Cardiac septum (tissue), 1 donor: ENCODE measurements at regions not wholly inside any gene's neighbourhood (a gene's known extent, or its start where the extent isn't known, plus 50 kb on each side); places are given as distances from the start of the nearest gene placed in this dataset.

Experiments used
- DNase-seq: peaks from one replicate; pipeline ENCODE4 v3.0.0-alpha.2; 2020; ENCODE audit warnings: low spot score
- intact Hi-C: fragments of 100-400 bp; cut with DNase I; formaldehyde crosslinking; loops from one replicate; pipeline ENCODE4 v1.14.0; 2022
- donor health status: DM: no; HTN: no; CAD: no.

DNA sequence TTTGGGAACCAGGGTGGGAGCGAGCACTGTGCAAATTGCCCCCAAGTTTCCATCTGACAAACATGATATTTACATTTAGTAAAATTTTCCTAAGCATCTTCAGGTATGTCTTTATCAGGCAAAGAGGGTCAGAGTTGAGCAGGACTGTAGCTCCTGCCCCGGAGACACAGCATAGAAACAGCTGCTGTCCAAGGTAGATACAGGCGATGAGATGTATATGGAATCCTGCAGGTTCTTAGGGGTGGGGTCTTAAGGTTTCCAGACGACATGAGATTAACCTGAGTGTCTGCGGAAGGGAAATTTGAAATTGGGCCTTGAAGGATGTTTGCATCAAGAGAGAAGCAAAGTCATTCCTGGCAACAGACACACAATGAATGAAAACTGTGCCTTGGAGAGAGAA lies 998.8 kb downstream of the AACS start:
- intact Hi-C loops = no loop called here
- no peak for DNase-seq

DNA sequence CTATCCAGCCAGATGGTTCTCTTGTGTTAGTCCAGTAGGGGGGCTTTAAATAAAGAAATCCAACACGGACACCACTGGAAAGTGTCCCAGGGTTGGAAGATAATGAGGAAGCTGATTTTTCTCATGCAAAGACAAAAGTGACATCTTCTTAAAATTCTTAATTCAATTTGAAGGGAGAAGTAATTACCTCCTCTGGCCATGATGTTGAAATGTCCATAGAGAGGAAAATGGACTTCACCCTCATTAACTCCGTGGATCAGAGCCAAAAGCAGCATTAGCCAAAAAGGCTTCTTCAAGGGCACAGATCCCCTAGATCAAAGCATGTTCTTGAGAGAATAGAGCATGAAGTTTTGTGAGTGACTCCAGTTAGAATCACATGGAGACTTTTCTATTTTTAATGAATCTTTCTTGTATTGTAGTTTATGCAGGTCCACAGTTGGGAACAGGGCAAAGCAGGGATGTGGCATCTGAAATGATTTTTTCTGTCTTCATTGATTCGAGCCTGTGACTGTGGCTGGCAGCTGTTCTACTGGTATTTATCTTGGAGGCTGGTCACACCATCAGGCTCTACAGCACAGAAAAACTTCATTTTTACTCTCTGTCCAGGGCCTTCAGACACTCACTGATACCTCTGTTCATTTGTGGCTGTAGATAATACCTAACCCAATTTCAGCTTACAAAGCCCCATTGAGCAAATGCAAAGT lies 1002.5 kb downstream of the AACS start:
- intact Hi-C loops = no loop called here

GRCh38 chr12:126069549-126070165 lies 1004.4 kb downstream of the AACS start:
- DNase-seq = no peak
- intact Hi-C loops = no loop called here

More for the DNA sequence above, 1002.5 kb downstream of the AACS start:
- no peak for DNase-seq

- DNase-seq = no peak
- intact Hi-C loops = no loop called here
Observed at GRCh38 chr12:126076515-126076914, 1011.3 kb downstream of the AACS start.

DNA sequence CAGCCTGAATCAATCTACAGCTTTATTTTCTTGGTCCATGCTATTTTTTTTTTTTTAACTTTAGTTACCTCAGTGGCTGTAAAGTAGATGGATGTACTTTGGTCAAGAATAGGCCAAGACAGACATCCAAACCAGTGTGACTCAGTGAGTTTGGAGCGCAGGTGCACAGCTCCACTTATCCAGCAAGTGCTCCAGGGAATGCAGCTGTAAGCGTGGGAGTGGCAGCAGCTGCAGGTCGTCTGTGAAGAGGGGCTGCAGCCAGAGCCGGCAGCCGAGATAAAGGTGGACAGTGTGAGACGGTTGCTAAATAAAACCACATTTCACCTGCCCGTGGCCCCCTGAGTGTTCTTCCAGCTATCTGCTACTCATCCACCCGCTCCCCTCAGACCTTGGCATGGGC lies 1018.7 kb downstream of the AACS start:
- no peak for DNase-seq
- intact Hi-C loops = no loop called here

GRCh38 chr12:126084480-126084879 lies 1019.2 kb downstream of the AACS start:
- intact Hi-C loops = no loop called here
- no peak for DNase-seq

GRCh38 chr12:126086242-126086641 lies 1021.0 kb downstream of the AACS start:
- intact Hi-C loops = no loop called here
- DNase-seq = no peak

DNA sequence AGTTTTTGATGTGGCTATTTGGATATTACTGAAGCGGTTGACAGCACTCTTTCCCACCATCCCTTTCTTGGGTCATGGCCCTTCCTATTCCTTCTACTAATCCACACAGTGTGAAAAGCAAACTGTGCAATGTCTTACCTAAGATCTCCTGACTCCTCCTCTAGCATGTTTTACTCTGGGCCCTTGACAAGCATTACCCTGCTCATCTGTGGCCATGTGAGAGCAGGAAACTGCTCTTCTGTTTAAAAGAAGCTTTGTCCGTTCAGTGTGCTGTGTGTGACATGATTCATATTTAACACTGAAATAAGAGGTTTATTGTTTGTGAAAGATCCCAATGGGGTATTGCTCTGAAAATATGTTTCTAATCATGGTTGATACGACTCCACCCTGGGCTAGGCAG lies 1022.5 kb downstream of the AACS start:
- no peak for DNase-seq
- intact Hi-C loops = no loop called here

GRCh38 chr12:126093908-126094307 lies 1028.7 kb downstream of the AACS start:
- no peak for DNase-seq
- intact Hi-C loops = no loop called here

DNA sequence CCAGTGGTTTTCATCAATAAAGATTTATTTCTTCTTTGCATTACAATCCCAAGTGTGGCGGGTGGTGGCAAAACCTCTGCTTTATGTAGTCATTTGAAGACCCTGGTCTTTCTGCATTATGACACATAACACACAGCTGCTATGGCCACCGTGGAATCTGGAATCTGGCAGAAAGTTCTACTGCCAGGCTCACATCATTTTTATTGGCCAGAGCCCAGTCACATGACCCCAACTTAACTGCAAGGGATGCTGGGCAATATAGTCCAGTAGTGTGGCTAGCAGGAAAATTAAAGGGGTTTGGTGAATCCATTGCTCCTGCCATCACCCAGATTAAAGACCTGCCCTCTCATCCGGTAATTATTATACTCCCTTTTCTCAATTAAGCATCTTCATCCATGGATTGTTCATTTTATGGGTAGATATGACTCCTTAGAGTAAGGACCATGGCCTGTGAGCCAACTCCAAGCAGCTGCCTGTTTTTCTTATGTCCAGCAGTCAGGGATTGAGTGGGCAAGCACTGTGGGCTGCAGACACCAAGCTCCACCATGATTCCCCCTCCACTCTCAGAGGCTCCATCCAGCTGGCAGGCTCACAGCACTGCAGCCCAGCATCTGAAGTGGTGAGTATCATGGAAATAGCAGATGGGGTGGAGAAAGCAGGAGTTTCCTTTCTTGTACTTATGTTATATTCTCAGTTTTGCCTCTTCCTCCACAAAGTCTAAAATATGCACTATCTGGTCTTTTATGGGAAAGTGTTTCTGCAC lies 1030.7 kb downstream of the AACS start:
- no peak for DNase-seq
- intact Hi-C loops = no loop called here

DNA sequence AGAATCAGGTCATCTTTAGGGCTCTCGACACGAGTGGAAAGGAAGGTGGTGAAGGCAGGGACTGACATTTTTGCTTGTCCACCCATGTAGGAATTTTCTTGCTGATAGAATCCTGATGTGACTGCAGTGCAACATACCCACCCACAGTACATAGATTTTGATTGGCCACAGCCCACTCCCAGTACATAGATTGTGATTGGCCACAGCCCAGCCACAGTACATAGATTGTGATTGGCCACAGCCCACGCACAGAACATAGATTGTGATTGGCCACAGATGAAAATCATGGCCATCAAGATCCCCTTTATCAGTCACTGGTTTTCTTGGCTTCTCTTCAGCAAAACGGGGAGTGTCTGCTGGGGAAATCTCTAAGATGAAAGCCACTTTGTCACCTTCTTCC lies 1041.5 kb downstream of the AACS start:
- intact Hi-C loops = no loop called here
- DNase-seq = no peak

DNA sequence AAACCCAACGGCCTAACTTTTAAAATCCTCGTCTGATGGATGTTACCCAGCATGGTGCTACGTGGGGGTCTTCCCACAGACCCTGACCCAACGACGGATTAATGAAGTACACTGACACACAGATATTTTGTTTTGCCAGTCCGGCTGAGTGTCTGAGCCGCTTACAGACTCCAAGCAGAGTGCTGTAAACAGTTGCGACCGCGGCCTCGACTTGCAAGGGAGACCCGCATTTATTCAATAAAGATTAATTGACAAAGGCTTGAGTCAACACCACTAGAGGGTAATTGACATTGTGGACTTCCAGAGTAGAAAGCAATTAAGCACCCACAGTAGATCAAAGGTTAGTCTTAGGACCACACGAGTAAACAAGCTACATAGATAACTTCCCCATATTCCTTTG lies 1042.4 kb downstream of the AACS start:
- intact Hi-C loops = no loop called here
- DNase-seq = no peak

GRCh38 chr12:126108247-126108646 lies 1043.0 kb downstream of the AACS start:
- DNase-seq = no peak
- intact Hi-C loops = no loop called here

DNA sequence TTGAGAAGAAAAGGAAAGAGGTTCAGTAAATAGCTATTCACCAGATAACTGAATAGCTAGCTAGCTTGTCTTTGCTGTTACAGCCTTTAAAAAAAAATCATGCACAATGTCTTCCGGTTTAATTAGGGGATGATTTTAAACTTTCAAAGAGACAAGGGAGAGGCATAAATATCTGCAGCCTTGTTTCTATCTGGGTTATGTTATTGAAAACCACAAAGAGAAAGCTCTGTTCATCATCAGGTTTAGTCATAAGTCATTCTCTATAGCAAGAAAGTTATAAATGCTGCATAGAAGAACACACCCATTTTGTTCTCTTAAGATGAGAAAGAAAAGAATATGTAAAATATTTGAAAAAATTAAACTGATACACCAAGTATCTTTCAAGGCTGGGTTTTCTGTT lies 1046.9 kb downstream of the AACS start:
- intact Hi-C loops = no loop called here
- DNase-seq = no peak

DNA sequence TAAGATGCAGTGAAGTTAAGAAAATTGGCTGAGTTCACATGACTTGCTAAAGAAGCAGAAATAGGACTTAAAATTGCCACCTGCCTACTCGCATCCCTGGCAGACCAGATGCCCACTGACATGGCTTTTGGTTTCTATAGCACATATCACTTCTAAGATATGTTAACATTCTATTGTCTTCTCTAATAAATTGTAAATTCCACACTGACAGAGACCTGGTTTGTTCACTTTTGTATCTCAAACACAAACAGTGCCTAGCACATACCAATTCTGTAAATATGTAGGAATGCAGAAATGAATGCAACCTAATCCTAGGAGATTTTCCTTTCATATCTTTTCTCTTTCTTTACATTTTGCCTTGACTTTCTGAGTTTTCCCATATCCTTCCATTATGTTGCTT lies 1047.6 kb downstream of the AACS start:
- DNase-seq = no peak
- intact Hi-C loops = no loop called here

DNA sequence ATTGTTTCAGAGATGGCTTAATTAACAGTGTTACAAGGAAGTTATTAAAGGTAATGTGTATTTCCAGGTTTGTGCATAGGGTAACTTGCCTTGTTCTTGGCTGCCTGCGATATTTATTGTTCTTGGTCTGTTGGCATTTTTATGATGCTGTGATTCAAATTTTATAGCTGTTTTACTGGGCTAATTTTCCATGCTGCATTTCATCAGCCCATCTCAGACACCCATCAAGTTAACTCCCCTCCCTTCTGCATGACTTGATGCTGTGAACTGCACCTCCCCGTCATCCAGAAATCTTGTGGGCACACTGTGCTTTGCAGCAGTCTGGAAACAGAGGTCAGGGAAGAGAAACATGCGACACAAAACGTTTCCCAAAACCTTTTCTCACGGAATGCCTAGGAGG lies 1049.2 kb downstream of the AACS start:
- intact Hi-C loops = no loop called here
- DNase-seq = no peak

GRCh38 chr12:126117502-126117901 lies 1052.3 kb downstream of the AACS start:
- intact Hi-C loops = no loop called here
- DNase-seq = no peak

- intact Hi-C loops = no loop called here
- DNase-seq = no peak
Observed at GRCh38 chr12:126139355-126139754, 1074.1 kb downstream of the AACS start.

DNA sequence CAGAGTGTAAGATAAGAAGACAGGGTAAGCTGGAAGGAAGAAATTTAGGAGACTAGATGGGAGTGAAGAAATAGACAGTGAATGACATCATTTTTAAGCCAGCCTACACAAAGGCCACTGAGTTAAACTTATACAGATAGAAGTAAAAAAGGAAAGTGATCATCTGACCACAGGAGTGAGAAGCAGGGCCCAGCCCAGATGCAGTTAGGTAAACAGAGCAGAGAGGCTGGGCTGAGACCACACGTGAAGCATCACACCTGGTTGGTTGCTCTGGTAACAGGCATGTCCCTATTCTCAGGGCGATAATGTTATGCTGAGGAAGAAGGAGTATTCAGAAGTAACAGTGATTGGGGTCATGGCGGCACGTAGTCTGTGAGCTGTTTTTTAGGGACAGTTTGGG lies 1079.4 kb downstream of the AACS start:
- DNase-seq = no peak
- intact Hi-C loops = no loop called here

GRCh38 chr12:126147321-126147720 lies 1082.1 kb downstream of the AACS start:
- no peak for DNase-seq
- intact Hi-C loops = no loop called here
